ENCODE measurements at regions not wholly inside any gene's neighbourhood (a gene's known extent, or its start where the extent isn't known, plus 50 kb on each side); places are given as distances from the start of the nearest gene placed in this dataset.

GRCh38 chr4:174099712-174100111 lies 183.8 kb downstream of the FBXO8 start:
- ChIA-PET RAD21 (ENCODE audit: low non-redundant PET in 1 of 2, low total read pairs in 2 of 2, uncharacterized antibody in 2 of 2, unreplicated experiment in 2 of 2) (no interaction called here), CTCF (no interaction called here), POLR2A (no interaction called here)
- intact Hi-C loops (cut with micrococcal nuclease): no loop called here
- Histone ChIP-seq H3K79me2 (ENCODE audit: insufficient read depth, low read length) (no peaks in the 10 kb centered on the region), H3K9ac (ENCODE audit: low read length) (no peak overlapping the region), H3K27ac (ENCODE audit: low read depth, low read length) (no peak overlapping the region), H2AFZ (ENCODE audit: low read depth, low read length, poor library complexity, severe bottlenecking) (no peak overlapping the region), H3K4me2 (ENCODE audit: low read length) (no peak overlapping the region), H3K4me1 (ENCODE audit: control insufficient read depth in 1 of 2, insufficient read depth in 2 of 2, low read length in 2 of 2) (no peaks in the 10 kb centered on the region), H3K36me3 (ENCODE audit: control insufficient read depth in 1 of 2, insufficient read depth in 2 of 2, low read length in 2 of 2) (no peaks in the 10 kb centered on the region), H4K20me1 (ENCODE audit: insufficient read depth) (no peaks in the 10 kb centered on the region), H3K9me2 (ENCODE audit: insufficient read depth) (no peaks in the 10 kb centered on the region), H3K9me3 (ENCODE audit: control insufficient read depth in 1 of 2, insufficient read depth in 1 of 2, low read depth in 1 of 2, low read length in 2 of 2) (no peaks in the 10 kb centered on the region), H3K27me3 (ENCODE audit: insufficient read depth, low read length) (peaks cover 21% of the 10 kb centered on the region), H3K4me3 (replicated peaks in 1 of 2; ENCODE audit: low read depth in 1 of 2, low read length in 2 of 2) (no peak overlapping the region)
- no TSS peak for BruUV-seq (replicated peaks)
- DNase-seq (ENCODE audit: low read depth, low spot score) (no peak), ATAC-seq (no peak)
- TF ChIP-seq ZNF274 (IDR thresholded peaks at IDR 0.05; ENCODE audit: low read depth, low read length): no peak

DNA sequence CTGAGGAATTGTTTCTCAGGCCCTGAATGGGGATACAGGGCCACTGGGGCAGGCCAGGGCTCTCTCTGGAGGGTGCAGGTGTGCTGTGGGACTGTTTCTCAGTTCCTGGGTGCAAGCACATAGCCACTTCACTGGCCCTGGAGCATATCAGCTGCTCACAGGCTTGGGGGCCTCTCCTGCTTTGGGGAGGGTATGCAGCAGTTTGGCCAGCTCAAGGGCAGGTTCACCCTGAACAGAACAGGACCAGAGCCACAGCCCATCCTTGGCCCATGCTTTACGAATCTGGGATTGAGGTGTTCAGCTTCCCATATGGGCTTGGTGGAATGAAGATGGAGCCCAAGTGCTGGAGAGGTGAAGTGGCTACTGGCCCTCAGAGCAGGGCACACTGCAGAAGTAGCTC lies 186.5 kb downstream of the FBXO8 start:
- no peak overlapping the region for H3K9ac ChIP-seq (ENCODE audit: low read length)
- no peaks in the 10 kb centered on the region for H3K9me2 ChIP-seq (ENCODE audit: insufficient read depth)
- 0 out of 2 replicates have a peak, but pooled peaks cover 5% of the 10 kb centered on the region for H3K27me3 ChIP-seq (ENCODE audit: insufficient read depth, low read length)
- ChIA-PET RAD21 (ENCODE audit: low non-redundant PET in 1 of 2, low total read pairs in 2 of 2, uncharacterized antibody in 2 of 2, unreplicated experiment in 2 of 2) (no interaction called here), POLR2A (no interaction called here), CTCF (no interaction called here)
- H3K36me3 ChIP-seq (ENCODE audit: control insufficient read depth in 1 of 2, insufficient read depth in 2 of 2, low read length in 2 of 2): no peaks in the 10 kb centered on the region
- BruUV-seq (replicated peaks): no TSS peak
- DNase-seq (ENCODE audit: low read depth, low spot score) (no peak), ATAC-seq (no peak)
- no peak overlapping the region for H3K4me3 ChIP-seq (replicated peaks in 1 of 2; ENCODE audit: low read depth in 1 of 2, low read length in 2 of 2)
- H3K27ac ChIP-seq (ENCODE audit: low read depth, low read length): no peak overlapping the region
- TF ChIP-seq ZNF274 (IDR thresholded peaks at IDR 0.05; ENCODE audit: low read depth, low read length) (no peak), POLR2AphosphoS5 (IDR thresholded peaks at IDR 0.05; ENCODE audit: low read depth, low read length) (no peak), TCF7L2 (IDR thresholded peaks at IDR 0.05; ENCODE audit: borderline replicate concordance, extremely low read depth, insufficient read depth, insufficient read length) (no peak), CEBPB (IDR thresholded peaks at IDR 0.05; ENCODE audit: low read depth) (no peak), EZH2phosphoT487 (IDR thresholded peaks at IDR 0.05; ENCODE audit: borderline replicate concordance) (no peak), SRF (IDR thresholded peaks at IDR 0.05; ENCODE audit: low read depth) (no peak)
- TF ChIP-seq, protein P1, sequence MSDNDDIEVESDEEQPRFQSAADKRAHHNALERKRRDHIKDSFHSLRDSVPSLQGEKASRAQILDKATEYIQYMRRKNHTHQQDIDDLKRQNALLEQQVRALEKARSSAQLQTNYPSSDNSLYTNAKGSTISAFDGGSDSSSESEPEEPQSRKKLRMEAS (IDR thresholded peaks at IDR 0.05): no peak
- TF ChIP-seq, protein P2, sequence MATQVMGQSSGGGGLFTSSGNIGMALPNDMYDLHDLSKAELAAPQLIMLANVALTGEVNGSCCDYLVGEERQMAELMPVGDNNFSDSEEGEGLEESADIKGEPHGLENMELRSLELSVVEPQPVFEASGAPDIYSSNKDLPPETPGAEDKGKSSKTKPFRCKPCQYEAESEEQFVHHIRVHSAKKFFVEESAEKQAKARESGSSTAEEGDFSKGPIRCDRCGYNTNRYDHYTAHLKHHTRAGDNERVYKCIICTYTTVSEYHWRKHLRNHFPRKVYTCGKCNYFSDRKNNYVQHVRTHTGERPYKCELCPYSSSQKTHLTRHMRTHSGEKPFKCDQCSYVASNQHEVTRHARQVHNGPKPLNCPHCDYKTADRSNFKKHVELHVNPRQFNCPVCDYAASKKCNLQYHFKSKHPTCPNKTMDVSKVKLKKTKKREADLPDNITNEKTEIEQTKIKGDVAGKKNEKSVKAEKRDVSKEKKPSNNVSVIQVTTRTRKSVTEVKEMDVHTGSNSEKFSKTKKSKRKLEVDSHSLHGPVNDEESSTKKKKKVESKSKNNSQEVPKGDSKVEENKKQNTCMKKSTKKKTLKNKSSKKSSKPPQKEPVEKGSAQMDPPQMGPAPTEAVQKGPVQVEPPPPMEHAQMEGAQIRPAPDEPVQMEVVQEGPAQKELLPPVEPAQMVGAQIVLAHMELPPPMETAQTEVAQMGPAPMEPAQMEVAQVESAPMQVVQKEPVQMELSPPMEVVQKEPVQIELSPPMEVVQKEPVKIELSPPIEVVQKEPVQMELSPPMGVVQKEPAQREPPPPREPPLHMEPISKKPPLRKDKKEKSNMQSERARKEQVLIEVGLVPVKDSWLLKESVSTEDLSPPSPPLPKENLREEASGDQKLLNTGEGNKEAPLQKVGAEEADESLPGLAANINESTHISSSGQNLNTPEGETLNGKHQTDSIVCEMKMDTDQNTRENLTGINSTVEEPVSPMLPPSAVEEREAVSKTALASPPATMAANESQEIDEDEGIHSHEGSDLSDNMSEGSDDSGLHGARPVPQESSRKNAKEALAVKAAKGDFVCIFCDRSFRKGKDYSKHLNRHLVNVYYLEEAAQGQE (IDR thresholded peaks at IDR 0.05; ENCODE audit: low read depth): no peak
- no peaks in the 10 kb centered on the region for H3K4me1 ChIP-seq (ENCODE audit: control insufficient read depth in 1 of 2, insufficient read depth in 2 of 2, low read length in 2 of 2)
- intact Hi-C loops (cut with micrococcal nuclease): no loop called here
- H3K4me2 ChIP-seq (ENCODE audit: low read length): no peak overlapping the region
- no peak overlapping the region for H2AFZ ChIP-seq (ENCODE audit: low read depth, low read length, poor library complexity, severe bottlenecking)
- H4K20me1 ChIP-seq (ENCODE audit: insufficient read depth): no peaks in the 10 kb centered on the region
- H3K9me3 ChIP-seq (ENCODE audit: control insufficient read depth in 1 of 2, insufficient read depth in 1 of 2, low read depth in 1 of 2, low read length in 2 of 2): no peaks in the 10 kb centered on the region
- no peaks in the 10 kb centered on the region for H3K79me2 ChIP-seq (ENCODE audit: insufficient read depth, low read length)
